Bronchial epithelial cell (primary cell): ENCODE measurements at regions not wholly inside any gene's neighbourhood (a gene's known extent, or its start where the extent isn't known, plus 50 kb on each side); places are given as distances from the start of the nearest gene placed in this dataset.

ENCODE experiments used
- DNase-seq: peaks from one replicate; pipeline ENCODE4 v3.0.0-alpha.2; 2010; ENCODE audit warnings: low read depth
- FAIRE-seq: peaks from 2 replicates; lab custom pipeline; 2011; peaks lifted over from hg19 to GRCh38; lab: Jason Lieb, UNC
- H3K27me3 ChIP-seq: 2 replicates; pipeline ENCODE4 v1.5.1; 2011; ENCODE audit warnings: low read length; ENCODE audit not compliant: control insufficient read depth, insufficient read depth
- H3K36me3 ChIP-seq: 2 replicates; pipeline ENCODE4 v1.5.1; 2011; ENCODE audit warnings: low read length; ENCODE audit not compliant: control insufficient read depth, insufficient read depth
- H3K4me3 ChIP-seq: 2 replicates; pipeline ENCODE4 v1.5.1; 2011; ENCODE audit warnings: mild to moderate bottlenecking, low read depth, low read length, control low read depth
- CTCF ChIP-seq: IDR thresholded peaks from 2 replicates; pipeline ENCODE4 v1.5.1; 2011; ENCODE audit warnings: mild to moderate bottlenecking, moderate library complexity, low read length, control low read depth, inconsistent platforms; ENCODE audit not compliant: insufficient read depth, severe bottlenecking

- Histone ChIP-seq H3K4me3 (no peak overlapping the region), H3K27me3 (no peaks in the 10 kb centered on the region), H3K36me3 (no peaks in the 10 kb centered on the region)
- peak; percentile 97 for FAIRE-seq
- no peak for DNase-seq
- no peak for TF ChIP-seq CTCF
These were observed 746.4 kb downstream of the MTRR start for GRCh38 chr5:8615142-8615858.

- TF ChIP-seq CTCF, result no peak
- Histone ChIP-seq H3K4me3 (no peak overlapping the region), H3K36me3 (no peaks in the 10 kb centered on the region), H3K27me3 (no peaks in the 10 kb centered on the region)
- DNase-seq (peak; percentile 13), FAIRE-seq (no peak)
These were observed 759.6 kb downstream of the MTRR start for GRCh38 chr5:8628521-8628920.

- Histone ChIP-seq H3K4me3 (no peak overlapping the region), H3K27me3 (no peaks in the 10 kb centered on the region), H3K36me3 (no peaks in the 10 kb centered on the region)
- no peak for TF ChIP-seq CTCF
- FAIRE-seq (no peak), DNase-seq (no peak)
These were observed 764.3 kb downstream of the MTRR start for GRCh38 chr5:8633259-8633658.

GRCh38 chr5:8633696-8634095 lies 764.7 kb downstream of the MTRR start:
- DNase-seq, result no peak
- Histone ChIP-seq H3K36me3 (no peaks in the 10 kb centered on the region), H3K4me3 (no peak overlapping the region), H3K27me3 (no peaks in the 10 kb centered on the region)
- FAIRE-seq, result no peak
- no peak for TF ChIP-seq CTCF

GRCh38 chr5:8634219-8634618 lies 765.3 kb downstream of the MTRR start:
- DNase-seq (no peak), FAIRE-seq (no peak)

More at GRCh38 chr5:8634219-8634618, 765.3 kb downstream of the MTRR start:
- TF ChIP-seq CTCF, result no peak
- Histone ChIP-seq H3K27me3 (no peaks in the 10 kb centered on the region), H3K36me3 (no peaks in the 10 kb centered on the region), H3K4me3 (no peak overlapping the region)
